ENCODE measurements at regions not wholly inside any gene's neighbourhood (a gene's known extent, or its start where the extent isn't known, plus 50 kb on each side); places are given as distances from the start of the nearest gene placed in this dataset.

DNA sequence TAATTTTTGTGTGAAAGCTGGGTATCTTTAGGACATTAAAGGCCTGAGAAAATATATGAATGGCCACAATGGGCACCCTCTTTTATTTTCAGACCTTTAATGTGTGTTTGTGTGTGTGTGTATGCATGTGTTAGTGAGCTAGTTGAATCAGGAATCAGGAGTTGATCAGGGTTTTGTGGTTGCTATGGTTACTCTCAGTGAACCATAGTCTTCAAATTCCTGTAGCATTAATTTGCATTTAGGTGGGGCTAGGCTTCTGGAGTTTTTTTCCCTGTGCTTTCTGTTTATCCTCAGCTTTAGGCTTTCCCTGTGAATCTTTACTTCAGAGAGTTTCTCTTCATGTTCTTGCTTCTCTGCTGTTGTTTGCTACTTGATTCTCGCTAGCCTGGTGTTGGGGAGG is 122.0 kb upstream of the ONECUT1 start:
- TF ChIP-seq, protein P1, sequence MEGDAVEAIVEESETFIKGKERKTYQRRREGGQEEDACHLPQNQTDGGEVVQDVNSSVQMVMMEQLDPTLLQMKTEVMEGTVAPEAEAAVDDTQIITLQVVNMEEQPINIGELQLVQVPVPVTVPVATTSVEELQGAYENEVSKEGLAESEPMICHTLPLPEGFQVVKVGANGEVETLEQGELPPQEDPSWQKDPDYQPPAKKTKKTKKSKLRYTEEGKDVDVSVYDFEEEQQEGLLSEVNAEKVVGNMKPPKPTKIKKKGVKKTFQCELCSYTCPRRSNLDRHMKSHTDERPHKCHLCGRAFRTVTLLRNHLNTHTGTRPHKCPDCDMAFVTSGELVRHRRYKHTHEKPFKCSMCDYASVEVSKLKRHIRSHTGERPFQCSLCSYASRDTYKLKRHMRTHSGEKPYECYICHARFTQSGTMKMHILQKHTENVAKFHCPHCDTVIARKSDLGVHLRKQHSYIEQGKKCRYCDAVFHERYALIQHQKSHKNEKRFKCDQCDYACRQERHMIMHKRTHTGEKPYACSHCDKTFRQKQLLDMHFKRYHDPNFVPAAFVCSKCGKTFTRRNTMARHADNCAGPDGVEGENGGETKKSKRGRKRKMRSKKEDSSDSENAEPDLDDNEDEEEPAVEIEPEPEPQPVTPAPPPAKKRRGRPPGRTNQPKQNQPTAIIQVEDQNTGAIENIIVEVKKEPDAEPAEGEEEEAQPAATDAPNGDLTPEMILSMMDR (IDR thresholded peaks at IDR 0.05): no peak
- TF ChIP-seq EZH2phosphoT487 (IDR thresholded peaks at IDR 0.05): no peak
